Upper lobe of left lung (tissue), 6 donors: ENCODE measurements at regions not wholly inside any gene's neighbourhood (a gene's known extent, or its start where the extent isn't known, plus 50 kb on each side); places are given as distances from the start of the nearest gene placed in this dataset.

Experiments used
- ATAC-seq, 2 donors: fragments of 200-7000 bp; cut with Tn5 transposase; one replicate each; pipeline ENCODE4 v1.9.1; 2022; ENCODE audit warnings: mild to moderate bottlenecking in 2 of 2, moderate library complexity in 2 of 2; ENCODE audit not compliant: low FRiP score in 2 of 2
- DNase-seq, 2 donors: peaks; one replicate each; pipeline ENCODE4 v3.0.0-alpha.2; 2019 to 2020
- H3K27ac ChIP-seq, 4 donors: fragments of 200-600 bp; sonication (generic); one replicate each; pipeline ENCODE4 v1.5.1; 2016 to 2019
- H3K27me3 ChIP-seq, 4 donors: fragments of 200-600 bp; sonication (generic); one replicate each; pipeline ENCODE4 v1.5.1; 2017 to 2019
- H3K36me3 ChIP-seq, 4 donors: fragments of 200-600 bp; sonication (generic); one replicate each; pipeline ENCODE4 v1.5.1; 2016 to 2019
- H3K4me1 ChIP-seq, 4 donors: fragments of 200-600 bp; sonication (generic); one replicate each; pipeline ENCODE4 v1.5.1; 2018 to 2019
- H3K4me3 ChIP-seq, 4 donors: fragments of 200-600 bp; sonication (generic); one replicate each; pipeline ENCODE4 v1.5.1; 2017 to 2019; ENCODE audit warnings: mild to moderate bottlenecking in 2 of 4, moderate library complexity in 1 of 4
- H3K9me3 ChIP-seq, 4 donors: fragments of 200-600 bp; sonication (generic); one replicate each; pipeline ENCODE4 v1.5.1; 2018 to 2019
- EP300 ChIP-seq, 4 donors: sonication (generic); formaldehyde crosslinking; IDR thresholded peaks; one replicate each; pipeline ENCODE4 v1.5.1; 2017; ENCODE audit warnings: antibody characterized with exemption in 4 of 4, control low read depth in 2 of 4
- POLR2A ChIP-seq, 4 donors: fragments of 450-650 bp; IDR thresholded peaks; one replicate each; pipeline ENCODE4 v1.5.1; 2016 to 2017; ENCODE audit warnings: antibody characterized with exemption in 4 of 4, mild to moderate bottlenecking in 2 of 4
- POLR2AphosphoS5 ChIP-seq, 2 donors: sonication (generic); formaldehyde crosslinking; IDR thresholded peaks; one replicate each; pipeline ENCODE4 v1.5.1; 2017; ENCODE audit warnings: antibody characterized with exemption in 2 of 2
- WGBS, 2 donors: methylation state at CpG; one replicate each; pipeline ENCODE4 v1.1.5; 2017 to 2018; 5-methylcytosine and 5-hydroxymethylcytosine counted together
- TF ChIP-seq, protein P1 (sequence below), 6 experiments: fragments of 450-650 bp in 4 of 6; fragments of 200-600 bp in 2 of 6; sonication (generic) in 2 of 6; IDR thresholded peaks; one replicate each; pipeline ENCODE4 v1.5.1; 2016 to 2019; ENCODE audit warnings: antibody characterized with exemption in 6 of 6
- donor health status: DM: no; HTN: no; CAD: no; lungs with moderate emphysema.
- donor health status: DM: no; HTN: yes; CAD: no; lungs with severe emphysema.

DNA sequence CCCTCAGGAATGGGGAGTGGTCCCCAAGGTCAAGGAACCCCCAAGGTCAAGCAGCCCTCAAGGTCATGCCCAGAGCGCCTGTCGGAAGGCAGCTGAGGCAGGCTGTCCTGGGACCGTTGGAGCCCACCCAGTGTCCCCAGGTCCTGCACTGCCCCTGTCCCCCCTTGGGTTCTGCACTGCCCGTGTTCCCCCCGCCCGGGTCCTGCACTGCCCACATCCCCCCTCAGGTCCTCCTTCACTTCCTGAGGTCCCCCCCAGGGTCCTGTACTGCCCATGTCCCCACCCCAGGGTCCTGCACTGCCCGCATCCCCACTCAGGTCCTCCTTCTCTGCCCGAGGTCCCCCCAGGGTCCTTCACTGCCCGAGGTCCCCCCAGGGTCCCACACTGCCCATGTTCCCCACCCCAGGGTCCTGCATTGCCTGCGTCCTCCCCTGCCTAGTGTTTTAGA lies 1073.0 kb downstream of the BRD1 start:
- peak; percentile 10 to 56 for DNase-seq

DNA sequence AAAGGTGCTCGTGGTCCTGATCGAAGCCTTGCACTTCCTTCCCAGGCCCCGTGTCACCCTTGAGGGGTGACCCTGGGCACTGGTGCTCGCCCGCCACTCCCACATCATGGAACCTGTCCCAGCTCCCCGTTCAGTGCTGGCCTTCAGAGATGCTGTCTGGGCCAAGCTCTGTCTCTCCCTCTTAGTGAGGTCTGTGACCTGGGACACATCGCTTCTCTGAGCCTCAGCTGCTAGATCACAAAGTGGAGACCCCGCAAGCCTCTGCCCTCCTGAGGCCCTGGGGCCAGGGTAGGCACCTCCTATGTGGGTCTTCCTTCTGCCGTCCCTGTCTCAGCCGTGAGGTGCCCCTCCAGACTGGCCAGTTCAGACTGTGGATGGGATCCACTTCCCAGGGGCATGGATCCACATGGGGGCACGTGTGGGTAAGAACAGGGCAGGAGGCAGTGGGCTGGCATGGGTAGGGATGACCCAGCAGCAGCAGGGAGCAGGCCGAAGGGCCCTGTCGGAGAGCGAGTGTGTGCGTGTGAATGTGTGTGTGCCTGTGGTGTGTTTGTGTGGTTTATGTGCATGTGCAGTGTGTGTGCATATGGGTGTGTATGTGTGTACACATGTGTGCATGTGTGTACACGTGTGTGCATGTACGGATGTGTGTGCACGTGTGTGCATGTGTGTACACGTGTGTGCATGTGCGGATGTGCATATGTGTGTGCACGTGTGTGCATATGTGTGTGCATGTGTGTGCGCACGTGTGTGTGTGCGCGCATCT lies 1073.7 kb downstream of the BRD1 start:
- 90 to 93% methylated on average over 19 to 24 of the region's 25 CpGs for WGBS, 2 donors
- Histone ChIP-seq H3K27me3 (no peaks in the 10 kb centered on the region), H3K27ac (no peak overlapping the region), H3K4me1 (no peaks in the 10 kb centered on the region), H3K36me3 (no peaks in the 10 kb centered on the region), H3K4me3 (no peak overlapping the region), H3K9me3 (no peaks in the 10 kb centered on the region)
- ATAC-seq (no peak), DNase-seq (peak; percentile 15 to 30)
- no peak for TF ChIP-seq POLR2A (IDR thresholded peaks at IDR 0.05)
- no peak for TF ChIP-seq EP300 (IDR thresholded peaks at IDR 0.05)
- no peak for TF ChIP-seq POLR2AphosphoS5 (IDR thresholded peaks at IDR 0.05)
- TF ChIP-seq, protein P1, sequence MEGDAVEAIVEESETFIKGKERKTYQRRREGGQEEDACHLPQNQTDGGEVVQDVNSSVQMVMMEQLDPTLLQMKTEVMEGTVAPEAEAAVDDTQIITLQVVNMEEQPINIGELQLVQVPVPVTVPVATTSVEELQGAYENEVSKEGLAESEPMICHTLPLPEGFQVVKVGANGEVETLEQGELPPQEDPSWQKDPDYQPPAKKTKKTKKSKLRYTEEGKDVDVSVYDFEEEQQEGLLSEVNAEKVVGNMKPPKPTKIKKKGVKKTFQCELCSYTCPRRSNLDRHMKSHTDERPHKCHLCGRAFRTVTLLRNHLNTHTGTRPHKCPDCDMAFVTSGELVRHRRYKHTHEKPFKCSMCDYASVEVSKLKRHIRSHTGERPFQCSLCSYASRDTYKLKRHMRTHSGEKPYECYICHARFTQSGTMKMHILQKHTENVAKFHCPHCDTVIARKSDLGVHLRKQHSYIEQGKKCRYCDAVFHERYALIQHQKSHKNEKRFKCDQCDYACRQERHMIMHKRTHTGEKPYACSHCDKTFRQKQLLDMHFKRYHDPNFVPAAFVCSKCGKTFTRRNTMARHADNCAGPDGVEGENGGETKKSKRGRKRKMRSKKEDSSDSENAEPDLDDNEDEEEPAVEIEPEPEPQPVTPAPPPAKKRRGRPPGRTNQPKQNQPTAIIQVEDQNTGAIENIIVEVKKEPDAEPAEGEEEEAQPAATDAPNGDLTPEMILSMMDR (IDR thresholded peaks at IDR 0.05) = no peak

More for the DNA sequence above, 1073.0 kb downstream of the BRD1 start:
- TF ChIP-seq, protein P1 (IDR thresholded peaks at IDR 0.05) = no peak
- no peak for TF ChIP-seq POLR2A (IDR thresholded peaks at IDR 0.05)
- TF ChIP-seq POLR2AphosphoS5 (IDR thresholded peaks at IDR 0.05) = no peak
- no peak for TF ChIP-seq EP300 (IDR thresholded peaks at IDR 0.05)
- WGBS, 2 donors = 80 to 90% methylated on average over 2 to 10 of the region's 10 CpGs
- ATAC-seq = no peak
- Histone ChIP-seq H3K36me3 (no peaks in the 10 kb centered on the region), H3K27me3 (no peaks in the 10 kb centered on the region), H3K4me1 (no peaks in the 10 kb centered on the region), H3K9me3 (no peaks in the 10 kb centered on the region), H3K4me3 (no peak overlapping the region), H3K27ac (no peak overlapping the region)

DNA sequence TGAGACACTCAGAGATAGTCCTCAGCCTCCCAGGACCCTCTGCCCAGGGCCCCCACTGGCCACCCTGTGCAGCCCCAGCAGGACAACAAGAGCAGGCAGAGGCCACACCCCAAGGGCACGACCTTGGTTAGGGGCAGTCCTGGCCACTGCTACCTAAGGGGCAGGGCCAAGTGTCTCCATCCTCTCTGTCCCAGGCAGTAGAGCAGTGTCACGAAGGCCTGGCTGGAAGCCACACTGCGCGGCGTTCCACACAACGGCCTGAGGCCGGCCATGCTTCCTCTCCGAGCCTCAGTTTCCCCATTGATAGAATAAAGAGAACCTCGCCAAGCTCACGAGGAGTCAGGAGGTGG lies 1074.3 kb downstream of the BRD1 start:
- no peaks in the 10 kb centered on the region for H3K36me3 ChIP-seq
- no peaks in the 10 kb centered on the region for H3K9me3 ChIP-seq
- ATAC-seq (no peak), DNase-seq (peak; percentile 14 to 64)
- no peak for TF ChIP-seq EP300 (IDR thresholded peaks at IDR 0.05)
- no peak for TF ChIP-seq POLR2A (IDR thresholded peaks at IDR 0.05)
- no peak for TF ChIP-seq POLR2AphosphoS5 (IDR thresholded peaks at IDR 0.05)
- TF ChIP-seq, protein P1 (IDR thresholded peaks at IDR 0.05) = no peak
- H3K27me3 ChIP-seq = no peaks in the 10 kb centered on the region
- no peaks in the 10 kb centered on the region for H3K4me1 ChIP-seq
- H3K27ac ChIP-seq = no peak overlapping the region
- no peak overlapping the region for H3K4me3 ChIP-seq
- WGBS, 2 donors = 92 to 93% methylated on average over 9 of the region's 10 CpGs

DNA sequence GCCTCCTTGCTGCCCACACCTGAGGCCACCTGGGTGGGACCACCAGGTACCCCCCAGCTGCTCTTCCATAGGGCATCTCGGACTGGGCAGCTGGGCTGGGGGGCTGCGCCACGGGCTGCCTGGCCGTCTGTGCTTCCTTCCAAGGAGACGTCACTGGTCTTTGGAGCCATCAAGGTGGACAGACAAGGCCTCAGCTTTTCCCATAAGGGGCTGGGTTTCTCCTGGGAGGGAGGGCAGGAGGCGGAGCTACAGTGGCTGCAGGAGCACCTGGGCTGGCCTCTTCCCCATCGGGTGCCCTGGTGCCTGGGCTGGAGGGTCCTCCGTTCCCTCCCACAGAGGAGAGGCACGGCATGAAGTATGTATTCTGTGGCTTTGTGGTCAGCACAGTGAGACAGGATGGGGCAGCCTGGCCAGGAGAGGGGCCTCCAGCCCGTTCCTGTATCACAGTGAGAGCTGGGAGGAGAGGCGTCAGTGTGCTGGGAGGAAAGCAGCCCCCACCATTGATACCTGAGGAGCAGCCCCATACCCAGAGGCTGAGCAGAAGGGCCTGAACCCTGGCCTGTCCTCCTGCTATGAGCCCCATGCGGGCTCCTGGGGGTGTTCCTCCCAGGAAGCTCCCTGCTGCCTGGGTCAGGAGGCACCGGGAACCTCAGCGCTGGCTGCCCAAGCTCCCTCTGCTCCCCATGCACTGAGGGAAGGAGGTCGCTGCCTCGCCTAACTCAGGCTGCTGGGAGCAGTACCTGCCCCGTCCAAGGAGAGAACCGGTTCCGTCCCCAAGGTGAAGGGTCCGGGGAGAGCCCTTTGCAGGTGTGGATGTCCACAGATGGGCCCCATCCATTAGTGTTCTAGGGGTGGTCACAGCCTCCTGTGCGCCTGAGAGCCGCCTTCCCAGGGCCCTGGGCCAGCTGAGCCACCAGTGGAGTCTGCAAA lies 1075.0 kb downstream of the BRD1 start:
- no peaks in the 10 kb centered on the region for H3K9me3 ChIP-seq
- DNase-seq (peak; percentile 16 to 62), ATAC-seq (no peak)
- TF ChIP-seq, protein P1 (IDR thresholded peaks at IDR 0.05) = no peak
- TF ChIP-seq EP300 (IDR thresholded peaks at IDR 0.05) (no peak), POLR2A (IDR thresholded peaks at IDR 0.05) (no peak), POLR2AphosphoS5 (IDR thresholded peaks at IDR 0.05) (no peak)
- no peak overlapping the region for H3K4me3 ChIP-seq
- no peak overlapping the region for H3K27ac ChIP-seq
- 63 to 71% methylated on average over 9 to 22 of the region's 22 CpGs for WGBS, 2 donors
- H3K27me3 ChIP-seq = no peaks in the 10 kb centered on the region
- H3K36me3 ChIP-seq = no peaks in the 10 kb centered on the region
- no peaks in the 10 kb centered on the region for H3K4me1 ChIP-seq
